GM19397 (cell line): ENCODE measurements at regions not wholly inside any gene's neighbourhood (a gene's known extent, or its start where the extent isn't known, plus 50 kb on each side); places are given as distances from the start of the nearest gene placed in this dataset.

Experiments
- ATAC-seq: cut with Tn5 transposase; IDR thresholded peaks from one replicate; pipeline ENCODE4 v1.9.1; 2021; ENCODE audit warnings: mild to moderate bottlenecking, moderate library complexity; ENCODE audit not compliant: unreplicated experiment

DNA sequence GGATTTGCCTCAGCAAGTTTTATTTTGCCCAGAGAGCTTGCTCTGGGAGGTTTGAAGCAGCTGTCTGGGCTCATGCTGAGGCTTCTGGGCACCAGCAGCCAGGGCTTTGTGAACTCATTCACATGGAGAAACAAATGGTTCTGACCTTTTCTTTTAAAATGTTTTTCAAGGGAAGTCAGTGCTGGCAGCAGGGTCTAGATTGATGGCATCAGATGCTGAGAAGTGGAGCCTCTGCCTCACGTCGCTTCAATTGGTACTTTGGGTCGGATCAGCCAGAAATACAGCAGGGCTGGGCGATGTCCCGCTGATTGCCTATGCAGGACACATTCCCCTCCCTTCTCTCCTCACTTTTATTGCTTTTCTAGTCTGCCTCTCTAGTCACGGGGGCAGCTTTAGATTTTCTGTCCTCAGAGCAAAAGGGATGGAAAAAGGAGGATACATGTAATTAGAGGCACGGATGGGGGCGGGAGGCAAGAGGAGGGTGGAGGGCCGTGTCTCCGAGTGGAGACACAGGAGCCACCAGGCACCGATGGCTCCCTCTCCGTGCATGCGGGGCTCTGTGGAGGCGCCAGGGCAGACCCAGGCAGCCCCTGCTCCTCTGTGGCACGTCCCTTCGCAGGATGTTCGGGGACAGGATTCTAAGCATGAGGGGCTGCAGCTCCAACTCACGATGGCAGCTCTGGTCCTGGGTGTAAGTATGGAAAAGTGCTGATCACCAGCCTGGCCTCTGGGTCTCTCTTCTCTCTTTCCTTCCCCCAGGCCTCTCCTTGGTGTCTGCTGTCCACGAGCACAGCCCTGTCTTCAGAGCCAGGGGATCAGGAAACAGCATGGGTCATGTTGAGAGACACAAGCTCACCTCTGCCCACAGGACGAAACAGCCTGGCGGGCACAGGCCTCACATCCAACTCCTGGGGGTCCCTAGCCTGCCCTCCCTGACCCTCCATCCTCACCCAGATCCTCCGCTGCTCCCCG lies 116.1 kb downstream of the FAM43A start:
- no peak for ATAC-seq

DNA sequence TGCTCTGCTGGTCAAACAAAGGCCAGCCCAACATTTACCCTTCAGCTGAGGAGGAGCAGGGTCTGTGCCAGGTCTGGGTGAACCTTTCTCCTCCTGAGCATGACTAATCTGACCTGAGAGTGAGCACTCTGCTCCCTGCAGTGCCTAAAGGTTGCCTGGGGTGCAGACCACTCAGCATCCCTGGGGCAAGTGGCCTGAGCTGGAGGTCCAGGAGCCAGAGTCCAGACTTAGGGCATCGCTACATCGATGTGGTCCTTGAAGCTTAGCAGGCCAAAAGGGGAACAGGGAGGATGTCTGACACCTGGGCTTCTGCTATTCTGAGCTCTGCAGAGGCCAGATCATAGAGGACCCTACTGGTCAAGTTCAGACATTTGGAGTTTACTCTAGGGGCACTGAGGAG lies 119.1 kb downstream of the FAM43A start:
- no peak for ATAC-seq

DNA sequence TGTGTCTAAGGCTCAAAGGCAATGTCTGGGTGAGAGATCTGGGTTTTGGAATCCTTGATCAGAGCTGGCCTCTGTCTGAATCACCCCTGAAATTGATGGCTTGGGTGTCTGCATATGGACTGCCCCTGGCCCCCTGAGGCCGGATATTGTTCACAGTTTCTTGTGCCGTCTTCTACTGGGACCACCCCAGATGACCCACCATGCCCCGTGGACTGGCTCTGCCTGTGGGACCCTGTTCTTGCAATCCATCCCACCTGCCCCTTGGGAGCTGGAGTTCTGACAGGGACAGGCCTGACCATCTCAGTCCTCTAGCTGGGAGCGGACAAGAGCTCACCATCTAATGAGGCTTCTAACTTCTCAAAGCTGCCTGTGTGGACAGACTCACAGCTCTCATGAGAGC lies 119.9 kb downstream of the FAM43A start:
- ATAC-seq, result no peak

DNA sequence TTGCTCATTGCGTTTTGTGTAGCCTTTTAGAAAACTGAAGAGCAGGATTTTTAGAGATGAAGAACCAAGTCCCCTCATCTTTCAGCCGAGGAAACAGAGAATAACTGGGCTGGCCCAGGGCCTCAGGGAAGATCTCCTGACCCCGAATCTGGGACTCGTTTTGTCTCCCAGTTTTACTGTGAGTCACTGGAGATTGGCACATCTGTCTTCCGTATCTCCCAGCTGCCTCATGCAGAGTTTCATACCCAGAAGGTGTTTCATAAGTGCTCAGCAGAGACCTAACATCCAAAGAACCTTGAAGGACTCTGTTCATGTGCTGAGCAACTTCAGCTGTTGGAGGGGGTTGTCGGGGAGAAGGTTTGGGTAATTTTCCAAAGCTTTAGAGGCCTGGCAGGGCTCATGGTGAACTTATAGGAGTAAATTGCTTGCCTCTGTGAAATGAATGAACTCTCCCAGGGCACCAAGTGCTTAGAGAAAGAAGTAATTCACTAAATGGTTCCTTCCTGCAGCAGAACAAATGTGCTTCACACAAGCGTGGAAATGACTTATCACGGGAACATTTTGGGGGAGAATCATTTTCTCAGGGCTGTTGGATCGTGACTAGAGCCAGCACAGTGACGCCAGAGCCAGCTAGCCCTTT lies 121.4 kb downstream of the FAM43A start:
- ATAC-seq, result no peak

DNA sequence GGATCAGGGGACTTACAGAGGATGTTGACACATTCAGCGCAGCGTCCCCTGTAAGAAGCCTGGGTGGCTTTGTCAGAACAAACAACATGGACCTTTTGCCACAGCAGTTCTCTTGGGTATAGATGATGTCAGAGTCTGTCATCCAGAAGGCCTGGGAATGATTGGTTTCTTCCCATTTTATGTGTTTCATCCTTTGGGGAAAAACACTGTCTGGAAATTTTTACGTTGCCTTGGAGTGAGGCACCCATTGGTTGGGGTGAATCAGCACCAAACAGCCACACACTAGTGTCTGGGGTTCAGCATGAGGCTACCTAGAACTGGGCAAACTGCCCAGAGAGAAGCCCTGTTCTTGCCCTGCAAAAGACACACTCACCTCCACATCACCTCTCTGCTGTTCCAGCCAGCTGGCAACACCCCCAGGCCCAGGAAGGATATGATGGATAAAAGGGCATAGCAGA lies 123.0 kb downstream of the FAM43A start:
- ATAC-seq, result no peak

DNA sequence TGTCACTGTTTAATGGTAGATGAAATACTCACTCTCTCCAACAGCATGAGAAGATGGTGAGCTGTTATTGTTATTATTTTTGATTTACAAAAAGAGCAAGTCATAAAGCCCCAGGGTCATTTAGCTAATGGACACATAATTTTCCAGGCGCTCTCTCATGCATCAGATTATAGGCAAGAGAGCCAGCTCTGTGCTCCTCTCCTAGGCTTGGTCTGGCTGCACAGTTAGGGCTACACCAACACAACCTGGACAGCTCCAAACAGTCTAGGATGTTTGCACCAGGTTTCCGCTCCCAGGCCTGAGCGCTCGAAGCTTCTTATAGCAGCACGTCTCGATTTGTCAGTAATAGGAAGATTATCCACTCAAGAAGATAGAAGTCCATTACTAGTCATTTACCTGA lies 123.7 kb downstream of the FAM43A start:
- ATAC-seq, result no peak

DNA sequence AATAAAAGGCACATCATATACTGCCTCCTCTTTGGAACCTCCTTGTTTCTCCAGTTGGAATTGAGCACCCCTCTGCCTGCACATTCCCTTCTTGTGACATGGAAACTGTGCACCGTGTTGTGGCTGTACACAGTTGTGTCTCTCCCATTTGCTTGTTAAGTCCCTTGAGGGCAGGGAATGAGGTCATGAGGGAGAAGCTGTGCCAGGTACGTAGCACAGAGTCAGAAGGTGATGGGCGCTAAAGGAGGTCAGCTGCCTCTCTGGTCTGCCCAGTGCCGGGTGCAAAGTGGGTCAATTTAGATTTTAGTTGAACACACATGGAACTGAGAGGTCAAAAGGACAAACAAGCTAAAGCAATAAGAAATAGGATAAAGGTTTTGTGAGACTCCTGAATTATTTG lies 124.4 kb downstream of the FAM43A start:
- no peak for ATAC-seq

DNA sequence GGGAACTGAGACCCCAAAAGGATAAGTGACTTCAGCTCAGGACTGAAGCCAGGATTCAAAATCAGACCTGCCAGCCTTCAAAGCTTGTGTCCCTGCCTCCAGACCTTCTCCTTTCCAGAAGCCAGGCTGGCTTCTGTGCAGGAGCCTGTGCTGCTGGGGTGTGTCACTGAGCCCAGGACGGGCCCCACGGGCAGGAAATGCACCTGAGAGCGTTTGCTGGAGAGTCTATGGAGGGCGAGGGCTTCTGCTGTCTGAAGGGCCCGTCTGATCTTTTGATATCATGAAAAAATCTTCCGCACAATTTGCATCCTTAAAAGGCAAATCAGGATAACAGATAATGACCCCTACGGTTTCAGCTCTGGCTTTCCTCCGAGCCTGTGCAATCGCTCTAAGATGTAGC lies 125.4 kb downstream of the FAM43A start:
- ATAC-seq, result no peak

DNA sequence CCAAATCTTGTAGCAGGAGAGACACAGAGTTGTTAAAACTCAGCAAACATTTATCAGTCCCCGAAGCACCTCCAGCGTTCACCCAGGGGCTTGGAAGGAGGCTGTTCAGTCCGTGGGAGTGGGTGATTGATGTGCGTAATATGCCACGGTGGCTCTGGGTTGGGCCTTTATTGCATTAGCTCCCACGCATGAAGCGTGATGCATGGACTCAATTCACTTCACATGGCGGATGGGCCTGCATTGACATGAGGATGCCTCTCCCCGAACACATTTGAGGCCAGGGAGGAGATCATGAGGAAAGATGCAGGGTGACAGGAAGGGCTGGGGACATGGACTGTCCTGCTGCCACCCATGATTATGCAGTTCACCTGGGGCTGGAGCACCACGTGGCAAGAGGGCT lies 126.5 kb downstream of the FAM43A start:
- no peak for ATAC-seq

DNA sequence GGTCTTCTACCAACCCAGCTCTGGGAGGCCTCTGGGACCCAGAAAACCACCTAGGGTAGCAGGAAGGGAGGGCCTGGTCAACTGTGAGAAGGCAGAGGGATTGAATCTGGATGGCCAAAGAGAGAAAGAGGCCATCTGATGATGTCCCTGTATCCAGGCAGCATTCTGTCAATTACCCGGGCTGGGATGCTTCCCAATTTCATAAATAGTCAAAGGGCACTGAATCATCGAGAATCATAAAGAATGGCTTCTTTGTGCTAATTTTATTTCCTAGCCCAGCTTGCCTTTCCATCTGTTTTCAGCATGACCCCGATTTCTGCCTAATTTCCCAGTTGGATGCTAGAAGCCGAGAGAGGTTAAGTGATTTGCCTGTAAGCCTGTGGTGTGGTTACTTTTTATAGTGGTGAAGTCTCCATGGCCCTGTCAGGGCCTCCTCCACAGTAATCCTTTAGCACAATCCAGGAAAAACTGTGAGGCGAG lies 129.2 kb downstream of the FAM43A start:
- no peak for ATAC-seq

DNA sequence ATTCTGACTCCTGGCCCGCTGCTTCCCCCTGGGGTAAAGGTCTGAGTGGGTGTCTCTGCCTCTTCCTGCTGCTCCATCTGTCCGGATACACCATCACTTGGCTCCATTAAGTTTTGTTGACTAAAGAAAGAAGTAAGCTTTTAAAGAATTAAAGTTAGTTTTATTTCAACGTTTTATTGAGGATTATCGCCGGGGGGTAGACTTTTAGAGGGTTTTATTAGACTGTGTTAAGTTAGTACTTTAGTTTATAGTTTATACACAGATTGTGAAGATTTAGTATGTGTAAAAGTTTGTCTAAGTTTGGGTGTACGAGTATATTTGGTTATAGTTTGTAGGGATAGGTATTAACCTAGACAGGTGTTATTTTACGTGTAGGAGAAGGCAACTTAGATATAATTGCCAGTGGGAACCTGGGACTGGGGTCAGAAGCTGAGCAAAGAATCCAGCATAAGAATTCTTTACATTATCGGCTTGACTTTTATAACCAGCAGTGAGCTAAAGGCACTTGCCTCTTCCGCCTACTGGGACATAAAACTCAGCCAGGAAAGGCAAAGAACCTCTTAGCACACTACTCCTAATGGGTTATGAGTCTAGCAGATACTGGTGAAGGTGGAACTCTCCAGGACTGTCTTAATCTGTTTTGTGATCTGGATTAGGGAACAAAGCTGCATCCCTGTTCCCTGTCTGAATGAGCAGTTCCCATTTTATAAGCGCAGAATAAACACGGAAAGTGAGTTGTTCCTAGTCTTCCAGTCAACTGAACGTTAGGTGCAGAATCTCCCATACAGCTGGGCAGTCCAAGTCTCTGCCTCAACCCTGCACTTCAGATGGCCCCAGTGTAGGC lies 131.3 kb downstream of the FAM43A start:
- no peak for ATAC-seq

DNA sequence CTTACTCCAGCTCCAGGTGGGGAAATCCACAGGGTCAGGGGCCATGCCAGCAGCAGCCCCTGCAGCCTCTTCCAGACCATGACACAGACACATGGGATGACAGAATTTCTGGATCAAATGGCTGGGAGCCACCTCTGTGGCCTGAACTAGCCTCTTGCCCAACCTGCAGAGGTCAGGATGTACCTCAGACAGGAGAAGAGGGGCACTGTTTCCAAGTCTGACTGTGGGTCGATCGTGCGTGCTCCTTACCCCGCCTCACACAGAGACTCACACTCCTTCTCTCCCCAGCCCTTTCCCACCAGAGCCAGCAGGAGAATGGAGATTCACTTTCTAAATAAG lies 131.9 kb downstream of the FAM43A start:
- no peak for ATAC-seq

DNA sequence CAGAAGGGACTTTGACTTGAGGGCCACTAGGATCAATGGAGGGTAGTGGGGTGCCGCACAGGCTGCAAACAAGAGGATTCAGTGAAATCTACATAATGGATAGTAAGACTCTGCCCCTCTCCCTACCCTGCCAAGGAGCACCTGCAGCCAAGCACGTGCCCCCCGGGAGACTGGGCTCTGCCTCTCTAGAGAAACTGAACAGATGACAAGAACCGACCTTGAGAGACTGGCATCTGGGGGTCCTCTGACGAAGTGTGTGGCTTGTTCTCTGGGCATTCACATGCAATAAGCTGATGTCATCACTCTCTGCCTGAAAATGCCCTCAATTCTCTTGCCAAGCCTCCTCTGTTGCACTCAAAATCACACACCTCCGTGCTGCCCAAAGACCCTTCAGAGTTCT lies 132.3 kb downstream of the FAM43A start:
- no peak for ATAC-seq

DNA sequence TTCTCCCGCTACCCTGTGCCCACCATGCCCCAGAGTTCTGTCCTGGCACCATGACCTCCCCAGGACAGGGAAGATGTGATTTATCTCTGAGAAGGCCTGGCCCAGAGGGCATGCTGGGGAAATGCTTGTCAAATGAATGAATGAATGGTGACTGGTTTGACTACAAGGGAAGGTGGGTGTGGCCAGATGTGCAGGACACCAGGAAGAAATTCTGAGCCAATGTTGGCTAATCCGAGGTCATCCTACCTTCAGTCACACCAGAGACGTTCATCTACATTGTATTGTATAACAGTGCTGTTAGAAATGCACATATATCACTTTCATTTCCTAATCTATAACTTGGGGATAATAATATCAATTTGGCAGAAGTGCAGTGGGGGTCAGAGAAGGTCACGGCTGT lies 138.4 kb downstream of the FAM43A start:
- ATAC-seq, result no peak

DNA sequence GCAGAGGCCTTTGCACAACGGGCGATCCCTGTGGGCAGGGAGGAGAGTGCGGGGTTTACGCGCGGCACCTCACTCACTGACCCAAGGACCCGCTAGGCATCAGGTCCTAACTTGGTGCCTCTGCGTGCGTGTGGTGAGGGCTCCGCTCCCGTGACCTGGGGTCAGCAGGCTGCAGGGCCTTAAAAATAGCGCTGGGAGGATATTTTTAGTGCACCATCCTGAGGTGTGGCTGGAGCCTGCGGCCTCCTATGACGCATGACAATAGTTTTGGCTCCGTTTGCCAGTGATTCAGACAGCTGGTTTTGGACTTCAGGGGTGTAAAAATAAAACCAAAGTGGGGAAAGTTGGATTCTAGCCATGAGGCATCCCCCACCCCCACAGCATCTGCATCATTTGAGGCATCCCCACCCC lies 139.0 kb downstream of the FAM43A start:
- ATAC-seq, result no peak

DNA sequence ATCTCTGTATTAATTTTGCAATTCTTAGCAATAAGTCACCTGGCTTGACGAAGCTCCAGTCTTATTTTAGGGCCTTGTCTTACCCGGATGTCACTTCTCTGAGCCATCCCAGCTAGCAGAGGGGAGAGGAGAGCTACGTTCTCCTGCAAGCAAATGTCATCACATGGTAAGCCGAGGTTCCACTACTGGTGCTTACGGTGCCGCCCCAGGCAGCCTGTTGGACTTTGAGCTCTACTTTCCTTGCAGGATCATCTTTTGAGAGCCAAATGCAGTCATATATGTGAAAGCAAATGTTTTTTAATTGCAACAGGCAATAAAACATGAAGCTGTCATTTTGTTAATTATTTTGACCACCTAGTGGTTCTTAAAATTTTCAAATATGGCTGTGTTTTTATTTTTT lies 140.9 kb downstream of the FAM43A start:
- ATAC-seq, result no peak

DNA sequence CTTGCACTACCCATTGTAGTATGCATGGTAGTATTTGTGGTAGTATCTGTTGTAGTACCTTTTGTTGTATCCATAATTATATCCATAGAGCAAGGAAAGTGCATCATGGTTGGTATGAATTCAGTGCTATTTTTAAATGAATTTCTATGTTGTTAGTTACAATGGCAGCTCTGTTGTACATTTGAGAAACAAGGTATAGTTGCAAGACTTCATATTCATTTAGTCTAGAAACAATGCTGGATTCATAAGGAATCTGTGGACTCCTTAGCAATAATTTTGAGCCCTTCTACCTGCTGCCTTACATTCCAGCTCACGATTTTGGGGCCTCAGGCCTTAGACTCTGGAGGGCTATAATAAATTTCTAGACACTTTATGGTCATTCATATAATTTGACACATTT lies 141.8 kb downstream of the FAM43A start:
- no peak for ATAC-seq

DNA sequence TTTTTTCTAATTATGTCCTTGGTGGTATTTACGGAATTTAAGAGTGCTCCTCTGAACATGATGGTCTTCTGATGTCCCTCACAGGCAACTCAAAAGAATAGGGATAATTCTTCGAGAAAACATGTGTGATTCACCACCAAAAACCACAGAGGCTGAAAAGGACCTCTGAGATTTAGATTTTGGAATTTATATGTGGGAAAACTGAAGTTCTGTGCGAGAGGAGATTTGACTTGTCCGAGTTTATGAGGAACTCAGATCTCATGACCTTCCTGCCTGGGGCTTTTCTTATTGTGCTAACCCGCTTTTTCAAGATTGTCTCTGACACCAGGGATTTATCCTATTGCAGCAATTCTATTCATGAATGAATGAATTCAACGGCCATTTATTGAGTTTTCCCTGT lies 142.4 kb downstream of the FAM43A start:
- no peak for ATAC-seq

DNA sequence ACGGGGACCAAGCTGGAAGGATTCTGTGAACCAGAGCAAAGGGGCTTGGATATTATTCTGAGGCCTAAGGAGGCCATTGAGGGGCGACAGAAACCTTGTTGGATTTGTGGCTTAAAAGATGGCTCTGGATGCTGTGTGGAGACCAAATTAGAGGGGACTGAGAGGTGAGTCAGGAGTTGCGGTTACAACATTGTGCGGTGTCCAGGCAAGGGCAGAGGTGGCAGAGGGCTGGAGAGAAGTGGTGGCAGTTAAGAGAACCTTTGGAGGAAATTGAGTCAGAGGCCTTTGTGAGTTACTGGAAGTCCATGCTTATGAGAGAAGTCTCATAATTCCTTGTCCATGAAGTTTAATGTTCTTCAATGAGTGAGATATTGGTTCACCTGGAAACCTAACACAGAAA lies 143.2 kb downstream of the FAM43A start:
- no peak for ATAC-seq

DNA sequence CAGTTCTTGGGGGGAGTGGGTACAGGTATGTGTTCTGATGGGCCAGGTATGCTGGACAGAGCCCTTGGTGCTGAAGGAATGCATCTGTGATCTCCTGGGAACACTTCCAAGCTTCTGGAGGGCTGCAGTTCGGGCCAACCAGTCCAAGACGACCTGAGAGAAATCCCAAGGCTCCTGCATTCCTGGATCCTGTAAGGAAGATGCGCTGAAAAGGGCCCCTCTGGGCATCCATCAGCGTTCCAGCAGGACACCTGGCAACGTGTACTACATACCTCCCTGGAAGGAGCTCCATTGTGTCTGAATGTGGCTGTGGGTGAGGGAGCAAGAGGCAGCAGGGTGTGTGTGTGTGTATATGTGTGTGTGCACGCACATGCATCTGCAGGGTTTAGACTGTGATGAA lies 144.7 kb downstream of the FAM43A start:
- no peak for ATAC-seq

DNA sequence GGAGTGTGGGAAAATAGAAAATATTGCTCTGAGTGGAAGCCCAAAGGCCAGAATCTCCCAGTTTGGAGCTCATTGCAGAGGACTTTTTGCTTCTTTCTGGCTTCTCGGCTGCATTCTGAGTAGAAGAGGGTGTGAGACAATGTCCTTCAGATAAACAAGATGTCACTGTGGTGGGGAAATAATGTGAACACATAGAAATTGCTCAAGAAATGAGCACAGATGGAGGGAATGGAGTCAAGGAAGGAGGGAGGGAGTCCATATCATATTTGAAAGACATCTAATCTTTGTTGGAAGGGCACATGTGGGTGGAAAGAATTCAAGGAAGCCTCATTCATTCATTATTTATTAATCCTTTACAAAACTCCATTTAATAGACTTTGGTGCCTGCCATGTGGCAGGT lies 145.3 kb downstream of the FAM43A start:
- ATAC-seq, result no peak
